HG02678 (cell line): ENCODE measurements at regions not wholly inside any gene's neighbourhood (a gene's known extent, or its start where the extent isn't known, plus 50 kb on each side); places are given as distances from the start of the nearest gene placed in this dataset.

Source experiments
- ATAC-seq: cut with Tn5 transposase; IDR thresholded peaks from one replicate; pipeline ENCODE4 v1.9.1; 2021; ENCODE audit warnings: mild to moderate bottlenecking, moderate library complexity; ENCODE audit not compliant: unreplicated experiment

DNA sequence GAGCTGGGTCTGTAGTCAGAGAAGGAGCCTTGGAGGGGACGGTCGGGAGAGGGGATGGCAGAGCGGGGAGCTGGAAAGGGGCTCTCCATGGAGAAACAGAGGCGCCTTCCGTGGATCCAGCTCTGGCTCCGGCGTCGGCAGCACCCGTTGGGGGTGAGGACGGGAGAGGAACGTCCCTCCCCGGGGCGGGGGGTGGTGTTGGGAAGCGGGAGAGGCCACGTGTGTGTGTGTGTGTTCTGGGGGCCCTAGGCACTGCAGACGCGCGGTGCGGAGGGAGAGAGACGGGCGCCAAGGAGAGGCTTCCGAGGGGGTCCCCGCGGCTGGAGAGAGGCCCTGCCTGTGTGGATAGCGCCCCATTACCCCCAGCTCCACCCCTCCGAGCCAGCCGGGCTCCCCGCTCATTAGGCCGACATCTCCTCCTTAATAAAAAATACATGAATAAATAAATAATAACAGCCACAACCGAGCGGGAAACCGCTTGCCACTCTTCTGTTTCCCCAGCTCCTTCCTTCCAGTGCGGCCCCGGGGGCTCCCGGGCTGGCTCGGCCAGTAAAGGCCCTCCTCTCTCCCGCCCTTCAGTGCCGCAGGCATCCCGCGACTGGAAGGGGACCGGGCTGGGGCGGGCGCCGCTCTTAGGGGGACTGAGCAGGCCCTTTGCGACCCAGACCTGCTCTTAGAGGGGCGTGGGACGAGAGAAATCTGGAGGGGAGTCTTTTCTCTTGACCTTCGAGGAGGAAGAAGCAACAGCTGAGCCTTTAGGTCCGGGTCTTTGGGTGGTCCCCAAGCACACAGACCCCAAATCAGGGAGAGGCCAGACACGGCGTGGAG lies 71.3 kb upstream of the ARAP3 start:
- ATAC-seq, result no peak

DNA sequence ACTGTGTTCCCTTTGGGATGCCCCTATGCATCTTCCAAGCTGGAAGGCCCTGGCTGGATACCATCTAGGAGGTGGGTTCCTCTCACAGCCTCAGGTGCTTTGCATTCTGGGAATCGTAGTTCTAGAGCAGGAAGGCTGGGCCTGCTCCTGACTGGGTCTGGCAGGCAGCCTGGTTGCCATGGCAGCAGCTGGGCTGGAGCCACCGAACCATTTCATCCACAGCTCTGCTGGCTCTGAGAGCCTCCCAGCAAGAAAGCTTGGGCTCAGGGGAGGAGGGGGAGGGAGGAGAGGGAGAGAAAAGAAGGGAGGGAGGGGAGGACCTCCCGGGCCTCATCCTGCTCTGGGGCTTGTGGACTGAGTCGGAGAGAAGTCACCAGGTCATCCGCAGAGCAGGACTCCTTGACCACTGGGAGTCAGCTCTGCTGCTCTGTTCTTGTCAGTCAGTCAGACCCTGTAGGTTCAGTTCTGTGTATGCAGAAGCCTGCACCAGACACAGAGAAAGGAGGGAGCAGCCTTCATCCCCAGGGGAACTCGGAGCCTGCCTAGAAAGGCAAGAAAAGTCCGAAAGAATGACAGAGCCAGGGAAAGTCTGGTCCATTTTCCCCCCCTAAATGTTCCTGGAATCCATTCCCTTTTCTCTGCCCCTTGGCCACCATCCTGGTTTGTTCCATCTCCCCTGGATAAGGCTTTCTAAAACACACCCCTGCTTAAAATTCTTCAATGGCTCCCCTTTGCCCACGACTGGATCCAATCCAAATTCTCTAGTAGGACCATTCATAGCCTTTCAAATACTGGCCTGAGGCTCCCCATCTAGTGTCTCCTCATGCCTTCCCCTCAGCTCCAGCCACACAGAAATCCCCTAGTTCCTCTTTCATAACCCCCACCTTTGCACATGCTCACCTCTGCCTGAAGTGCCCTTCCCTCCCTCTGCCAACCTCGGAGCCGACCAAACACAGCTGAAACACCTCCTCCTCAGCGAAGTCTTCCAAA lies 65.4 kb upstream of the ARAP3 start:
- peak; percentile 55 for ATAC-seq

DNA sequence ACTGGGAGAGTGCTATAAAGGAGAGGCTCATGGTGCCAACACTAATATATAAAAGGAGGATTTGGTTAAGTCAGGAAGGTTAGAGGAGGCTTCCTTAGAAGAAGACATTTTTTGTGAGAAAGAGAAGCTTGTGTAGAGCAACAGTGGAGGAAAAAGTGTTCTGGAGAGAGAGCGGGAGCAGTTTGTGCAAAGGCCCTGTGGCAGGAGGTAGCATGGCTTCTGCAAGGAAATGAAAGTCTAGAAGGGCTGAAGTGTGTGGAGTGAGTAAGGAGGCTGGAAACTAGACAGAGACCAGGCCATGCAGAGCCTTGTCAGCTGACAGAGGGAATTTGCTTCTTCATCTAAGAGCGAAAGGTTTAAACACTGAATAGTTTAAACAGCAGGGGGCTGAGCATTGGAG lies 64.4 kb upstream of the ARAP3 start:
- ATAC-seq, result no peak

DNA sequence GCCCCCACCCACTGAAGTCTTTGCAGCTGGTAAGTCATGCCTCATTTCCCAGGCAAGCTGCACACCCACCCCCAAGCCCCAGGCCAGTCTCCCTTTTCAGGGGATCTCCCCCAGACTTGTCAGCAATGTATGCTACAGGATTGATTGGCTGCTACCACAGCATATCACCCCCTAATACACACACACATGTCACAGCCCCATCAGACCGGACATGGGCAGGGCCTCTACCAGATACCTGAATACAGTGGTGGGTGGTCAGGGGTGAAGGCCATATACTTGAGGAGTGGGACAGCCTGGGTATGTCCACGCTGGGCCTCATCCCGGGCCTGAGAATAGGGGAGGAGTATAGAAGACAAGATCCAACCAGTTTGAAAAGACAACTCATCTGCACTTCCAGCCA lies 63.4 kb upstream of the ARAP3 start:
- ATAC-seq, result no peak

DNA sequence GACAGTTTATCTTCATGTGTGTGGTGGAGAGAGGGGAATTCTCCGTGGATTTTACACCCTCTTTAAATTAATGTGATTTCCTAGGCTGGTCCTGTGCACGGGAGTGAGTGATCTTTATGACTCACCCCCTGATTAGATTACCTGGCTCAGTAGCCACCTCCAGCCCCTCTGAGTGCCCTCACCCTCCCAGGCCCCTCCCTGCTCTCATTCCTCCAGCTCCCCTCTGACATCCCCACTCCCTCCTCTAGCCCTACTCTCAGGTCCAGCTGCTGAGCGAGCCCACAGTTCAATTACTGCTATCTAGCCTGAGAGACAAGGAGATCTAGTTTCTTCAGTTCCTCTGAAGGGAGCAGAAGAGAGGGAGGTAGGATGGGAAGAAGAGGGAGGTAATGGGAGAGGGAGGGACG lies 61.8 kb upstream of the ARAP3 start:
- no peak for ATAC-seq

DNA sequence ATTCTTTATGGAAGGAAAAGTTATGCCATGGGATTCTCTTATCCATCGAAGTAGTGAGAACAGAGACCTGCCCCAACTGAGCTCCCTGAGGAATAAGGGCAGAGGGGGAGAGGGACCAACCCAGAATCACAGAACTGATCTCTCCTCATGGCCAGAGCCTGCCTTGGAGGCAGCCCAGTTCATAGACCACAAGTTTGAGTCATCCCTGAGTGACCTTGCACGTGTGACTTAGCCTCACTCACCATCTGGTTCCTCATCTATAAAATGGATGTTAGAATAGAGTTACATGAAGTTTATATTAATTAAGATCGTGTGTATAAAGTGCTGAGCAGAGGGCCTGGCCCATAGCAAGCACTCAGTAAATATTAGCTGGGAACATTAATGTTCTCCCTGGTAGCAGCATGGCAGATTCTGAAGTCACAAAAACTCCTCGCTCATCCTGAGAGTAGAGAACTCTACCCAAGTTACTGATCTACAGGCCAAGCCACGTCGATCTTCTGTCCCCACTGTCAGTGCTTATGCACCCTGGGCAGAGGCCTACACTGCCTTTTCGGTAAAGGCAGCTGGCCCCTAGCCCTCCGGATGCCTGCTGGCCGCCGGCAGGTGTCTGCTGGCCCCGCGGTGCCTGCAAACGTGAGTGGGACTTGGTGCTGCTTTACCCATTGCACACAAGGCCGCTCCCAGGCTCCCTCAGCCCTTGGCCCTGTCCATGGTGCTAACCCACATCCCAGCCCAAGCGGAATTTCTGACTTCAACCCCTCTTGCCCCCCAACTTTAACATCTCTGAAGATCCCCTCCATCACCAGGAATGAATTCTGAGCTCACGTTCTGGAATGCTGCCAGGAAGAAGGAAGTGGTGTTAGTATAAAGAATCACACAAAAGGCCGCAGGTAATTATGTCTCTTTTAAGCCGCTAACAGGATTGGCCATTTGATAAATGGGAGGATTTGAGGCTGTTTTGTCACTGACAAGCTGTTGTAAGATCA lies 61.1 kb upstream of the ARAP3 start:
- ATAC-seq, result no peak

DNA sequence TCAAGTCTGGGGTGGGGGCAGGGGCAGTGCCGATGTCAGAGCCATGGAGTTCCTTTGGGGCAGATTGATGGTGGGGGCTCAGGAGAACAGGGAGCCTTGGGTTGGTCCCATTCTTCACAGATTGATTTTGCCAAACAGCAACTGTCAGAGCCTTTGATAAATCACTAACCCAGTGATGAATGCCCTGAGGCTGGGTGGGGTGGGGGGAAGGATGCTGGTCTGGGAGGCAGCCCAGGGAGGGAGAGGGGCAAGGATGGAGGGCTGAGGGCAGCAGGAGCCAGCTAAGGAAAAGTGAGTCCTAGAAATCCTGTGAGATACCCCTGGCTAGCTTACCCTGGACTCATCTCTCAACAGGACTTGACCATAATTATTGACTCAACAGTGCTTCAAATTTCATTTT lies 60.1 kb upstream of the ARAP3 start:
- ATAC-seq, result no peak

DNA sequence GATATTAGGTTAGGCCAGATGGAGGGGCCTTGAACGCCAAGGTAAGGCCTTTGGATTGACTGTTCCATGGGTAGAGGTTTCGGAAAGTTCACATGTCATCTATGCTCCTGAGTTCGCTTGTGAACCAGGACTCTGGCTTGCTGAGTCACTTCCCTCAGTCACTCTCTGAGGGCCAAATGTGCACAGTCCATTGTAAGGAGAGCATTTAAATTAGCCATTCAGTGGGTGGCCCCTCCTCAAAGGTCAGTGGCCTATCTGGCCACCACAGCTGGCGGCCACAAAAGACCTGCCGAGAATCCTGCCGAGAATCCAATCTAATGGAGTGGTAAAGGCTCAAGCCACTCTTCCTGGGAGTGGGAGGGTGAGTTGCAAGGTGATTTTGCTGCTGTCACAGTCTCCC lies 58.9 kb upstream of the ARAP3 start:
- no peak for ATAC-seq

DNA sequence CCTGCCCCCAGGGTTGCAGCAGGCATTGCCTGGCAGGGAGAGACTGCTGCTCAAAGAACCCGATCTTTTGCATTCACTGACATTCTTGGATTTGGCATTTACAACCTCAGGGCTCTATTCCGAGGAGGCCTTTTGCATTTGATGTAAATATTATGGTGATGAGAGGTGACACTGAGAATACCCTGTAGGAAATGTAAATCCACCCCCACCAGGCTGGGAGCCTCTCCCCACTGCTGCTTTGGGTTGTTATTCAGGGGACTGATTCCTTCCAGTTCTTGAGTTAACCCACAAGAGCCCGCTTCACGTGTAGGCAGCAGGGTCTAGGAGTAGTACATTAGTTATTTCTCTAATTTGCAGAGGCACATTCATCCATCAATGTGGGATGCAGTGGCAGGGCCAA lies 55.5 kb upstream of the ARAP3 start:
- ATAC-seq, result no peak

DNA sequence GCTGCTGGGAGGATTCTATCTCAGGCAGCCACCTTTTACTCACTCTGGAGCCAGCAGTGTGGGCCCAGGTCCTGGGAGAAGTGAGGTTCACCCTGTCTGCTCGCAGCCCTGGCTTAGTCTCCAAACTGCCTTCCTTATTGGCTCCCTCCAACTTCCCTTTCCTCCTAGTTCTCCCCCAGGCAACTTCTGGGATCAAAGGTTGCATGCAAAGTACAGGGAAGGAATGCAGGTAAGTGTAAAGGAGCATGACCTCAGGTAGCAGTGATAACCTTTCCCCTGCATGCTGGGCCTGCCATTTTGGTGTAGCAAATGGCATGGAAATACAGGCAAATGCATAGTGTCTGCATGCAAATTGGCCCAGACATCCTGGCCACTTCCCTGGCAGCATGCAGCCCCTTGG lies 53.8 kb upstream of the ARAP3 start:
- ATAC-seq, result no peak

DNA sequence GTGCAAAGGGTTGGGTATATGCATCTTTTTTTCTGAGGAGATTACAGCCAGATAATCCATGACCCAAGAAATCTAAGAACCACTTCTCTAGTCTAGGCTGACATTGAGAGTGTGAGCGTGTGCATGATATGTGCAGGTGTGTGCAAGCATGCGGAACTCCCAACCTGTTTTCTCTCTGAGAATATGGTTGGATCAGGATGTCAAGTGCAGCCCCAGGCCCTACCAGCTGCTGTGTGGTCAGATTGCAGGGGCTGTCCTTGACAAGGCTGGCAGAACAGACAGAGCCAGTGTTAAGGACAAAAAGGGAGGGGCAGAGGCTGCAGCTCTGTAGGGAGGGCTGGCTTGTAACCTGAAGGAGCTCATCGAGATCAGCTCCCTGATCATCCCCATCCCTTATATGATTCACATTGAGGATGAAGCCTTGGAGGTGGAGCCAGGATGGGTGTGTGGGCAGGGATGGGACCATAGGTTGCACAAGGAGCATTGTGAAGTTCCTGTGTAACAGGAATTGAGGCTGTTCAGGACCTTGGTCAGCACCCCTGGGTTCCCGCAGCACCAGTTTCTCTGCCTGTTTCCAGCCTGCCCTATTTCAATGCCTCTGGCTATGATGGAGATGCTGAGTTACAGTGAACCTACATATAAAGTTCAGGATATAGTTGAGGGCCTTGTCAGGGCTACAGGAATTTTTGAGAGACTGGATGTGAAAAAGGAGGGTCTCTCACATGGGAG lies 52.6 kb upstream of the ARAP3 start:
- ATAC-seq, result no peak

DNA sequence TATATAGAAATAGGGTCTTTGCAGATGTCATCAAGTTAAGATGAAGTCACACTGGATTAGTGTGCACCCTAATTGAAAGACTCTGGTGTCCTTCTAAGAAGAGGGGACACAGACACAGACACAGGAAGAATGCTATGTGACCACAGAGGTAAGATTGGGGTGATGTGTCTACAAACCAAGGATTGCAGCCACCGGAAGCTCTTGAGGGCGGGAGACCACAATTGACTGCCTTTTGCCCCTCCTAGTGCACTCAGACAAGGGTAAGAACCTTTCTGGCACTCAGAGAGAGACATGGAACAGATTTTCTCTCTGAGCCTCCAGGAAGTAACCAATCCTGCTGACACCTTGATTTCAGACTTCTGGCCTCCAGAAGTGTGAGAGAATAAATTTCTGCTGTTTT lies 51.2 kb upstream of the ARAP3 start:
- no peak for ATAC-seq

DNA sequence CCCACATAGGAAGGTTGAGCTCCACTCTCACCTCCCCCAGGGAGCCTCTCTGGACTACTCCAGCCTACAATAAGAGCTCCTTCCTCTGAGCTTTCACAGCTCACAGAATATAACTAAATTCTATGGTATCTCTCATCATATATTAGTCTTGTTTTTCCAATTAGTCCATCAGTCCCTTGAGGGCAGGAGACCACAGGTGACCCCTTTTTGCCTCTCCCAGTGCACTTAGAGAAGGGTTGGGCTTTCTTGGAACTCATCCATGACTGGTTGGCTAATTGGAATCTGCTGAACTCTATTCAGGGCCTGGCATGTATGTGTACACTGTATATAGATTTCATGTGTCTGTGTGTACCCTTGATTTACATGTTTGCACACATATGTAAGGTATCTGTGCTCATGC lies 50.4 kb upstream of the ARAP3 start:
- ATAC-seq, result no peak
